ELF-1 (cell line): ENCODE measurements at regions not wholly inside any gene's neighbourhood (a gene's known extent, or its start where the extent isn't known, plus 50 kb on each side); places are given as distances from the start of the nearest gene placed in this dataset.

Experiments used
- DNase-seq: peaks from one replicate; pipeline ENCODE4 v3.0.0-alpha.2; 2016; ENCODE audit warnings: low read depth, low spot score

DNA sequence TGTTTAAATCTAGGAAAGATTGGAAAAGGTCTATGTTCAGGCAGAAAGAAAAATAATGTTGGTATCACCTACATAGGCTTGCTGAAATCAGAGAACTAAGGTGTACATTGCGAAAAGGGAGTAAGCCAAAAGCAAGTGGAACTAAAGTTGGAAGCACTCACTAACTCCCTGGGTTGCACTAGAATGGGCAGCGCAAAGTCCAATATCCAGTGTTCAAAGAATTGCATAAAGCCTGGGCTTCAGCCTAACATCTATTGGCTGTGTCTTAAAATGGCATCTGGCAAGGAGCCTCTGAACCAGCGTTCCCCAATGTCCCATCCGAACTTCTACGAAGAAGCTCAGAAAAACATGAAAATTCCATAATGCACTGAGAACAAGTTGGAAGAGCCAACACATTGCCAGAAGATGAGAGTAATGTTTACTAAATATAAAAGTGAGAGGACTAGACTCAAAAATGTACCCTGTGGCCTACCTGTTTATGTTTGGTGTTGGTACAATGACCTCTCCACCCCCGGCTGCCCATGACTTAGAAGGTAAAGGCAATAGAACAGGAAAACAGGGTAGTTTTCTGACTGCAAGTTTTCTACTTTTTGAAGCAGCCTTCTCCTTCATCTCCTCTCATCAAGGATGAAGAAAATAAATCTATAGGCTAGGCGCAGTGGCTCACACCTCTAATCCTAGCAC, 275.9 kb upstream of the GHITM start:
- DNase-seq: no peak

DNA sequence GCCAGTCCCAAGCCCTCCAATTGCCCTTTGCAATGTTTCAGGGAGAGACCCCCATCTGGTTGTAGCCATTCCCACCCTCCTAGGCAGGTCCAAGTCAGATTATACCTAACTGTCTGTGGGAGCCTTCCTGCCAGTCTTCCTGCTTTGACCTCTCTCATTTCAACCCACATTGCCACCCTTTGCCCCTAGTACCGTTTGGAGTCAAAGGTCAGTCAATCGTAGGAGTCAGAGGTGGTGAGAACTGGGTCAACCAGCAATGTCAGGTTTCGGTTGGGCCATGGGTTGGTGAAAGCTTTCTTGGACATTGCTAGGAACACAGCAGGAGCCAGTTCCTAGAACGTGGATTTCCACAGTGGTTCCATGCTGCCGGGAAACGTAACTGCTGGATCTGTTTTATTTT, 269.4 kb upstream of the GHITM start:
- no peak for DNase-seq

DNA sequence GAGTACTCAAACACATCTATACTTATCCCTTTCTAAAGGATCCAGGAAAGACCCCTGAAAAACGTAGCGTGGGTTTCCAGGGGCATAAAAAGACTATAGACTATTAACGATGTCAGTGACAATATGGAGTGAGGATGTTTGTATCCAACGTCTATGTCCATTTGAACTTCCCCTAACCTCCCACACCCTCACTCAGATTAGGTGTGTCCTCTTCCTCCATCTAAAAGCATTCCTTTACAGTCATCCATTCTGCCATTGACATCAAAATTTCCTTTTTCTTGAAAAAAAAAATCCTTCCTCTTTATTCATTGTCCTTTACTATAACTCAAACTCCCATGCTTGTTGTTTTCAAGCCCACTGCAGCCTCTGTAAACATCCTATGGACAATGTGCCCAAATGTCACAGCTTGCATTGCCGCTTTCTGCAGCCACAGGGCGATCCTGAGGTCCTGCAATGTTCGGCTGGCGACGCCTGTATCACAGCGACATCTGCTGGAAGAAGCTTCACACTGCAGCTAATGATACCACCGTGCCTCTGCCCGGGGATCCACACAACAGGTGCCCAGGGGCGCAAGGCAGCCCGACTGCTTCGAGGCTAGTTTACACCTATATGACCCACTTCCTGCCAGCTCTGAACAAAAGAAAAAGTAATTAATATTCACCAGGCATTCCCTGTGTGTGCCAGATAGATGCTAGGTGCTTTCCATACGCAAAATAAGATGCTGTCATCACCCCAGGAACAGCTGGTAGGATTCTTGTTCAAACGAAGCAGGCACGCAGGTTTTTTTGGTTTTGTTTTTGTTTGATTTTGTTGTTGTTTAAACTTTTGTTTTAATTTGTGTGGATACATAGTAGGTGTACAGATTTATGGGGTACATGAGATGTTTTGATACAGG, 267.9 kb upstream of the GHITM start:
- peak; percentile 85 for DNase-seq

DNA sequence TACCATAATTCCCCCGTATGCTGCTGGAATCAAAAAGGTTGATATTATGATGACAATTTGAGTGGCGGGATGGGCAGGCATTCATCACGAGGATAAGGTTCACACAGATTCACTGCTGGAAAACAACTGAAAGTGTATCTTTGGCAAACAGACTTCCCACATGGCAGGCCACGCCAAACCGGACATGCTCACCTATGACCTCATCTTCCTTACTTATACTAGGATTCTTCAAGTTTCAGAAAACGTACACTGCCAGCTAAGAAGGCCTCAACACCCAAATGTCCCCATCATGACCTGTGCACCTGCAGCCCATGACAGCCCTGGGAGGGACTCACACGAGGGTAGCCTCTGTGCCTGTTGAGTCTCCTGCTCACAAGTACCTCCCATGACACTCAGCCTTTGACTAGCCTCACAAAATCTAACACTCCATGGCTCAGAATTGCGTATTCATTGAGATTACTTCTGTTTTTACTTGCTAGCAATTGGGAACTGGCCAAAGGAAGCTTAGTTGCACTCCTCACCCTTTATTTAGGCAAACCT, 259.0 kb upstream of the GHITM start:
- no peak for DNase-seq

DNA sequence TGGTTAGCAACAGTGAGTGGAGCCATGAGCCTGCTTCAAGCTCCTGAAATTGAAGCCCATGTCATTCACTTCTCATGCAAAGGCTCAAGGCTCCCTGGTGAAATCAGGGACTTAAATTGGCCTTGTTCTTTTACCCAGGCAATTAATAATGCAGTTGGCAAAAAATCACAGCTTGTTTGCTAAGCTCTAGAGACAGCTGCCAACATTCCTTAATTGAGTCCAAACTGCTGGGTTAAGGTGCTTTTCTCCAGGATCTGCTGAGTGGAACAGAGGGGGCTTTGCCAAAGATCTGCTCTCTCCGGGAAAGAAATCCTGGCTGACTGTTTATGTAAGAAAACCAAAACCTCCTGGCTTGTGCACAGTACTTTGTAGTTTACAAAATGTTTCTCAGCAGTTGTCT, 257.6 kb upstream of the GHITM start:
- no peak for DNase-seq

DNA sequence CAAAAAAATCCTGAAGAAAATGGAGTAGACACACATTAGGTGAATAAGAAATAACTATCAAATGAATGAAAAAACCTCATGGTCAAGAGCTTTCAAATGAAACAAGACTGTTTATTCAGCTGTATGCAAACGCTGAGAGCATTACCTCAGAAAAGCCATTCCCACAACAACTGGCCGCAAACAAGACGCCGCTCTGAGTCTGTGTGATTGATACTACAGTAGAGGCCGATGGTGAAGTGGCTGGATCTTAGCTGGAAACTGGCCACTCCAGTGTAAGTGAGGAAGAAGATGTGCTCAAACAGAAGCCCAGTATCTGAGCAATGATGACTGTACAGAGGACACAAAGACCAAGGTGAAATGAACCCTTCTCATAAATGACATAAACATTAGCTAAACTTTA, 252.4 kb upstream of the GHITM start:
- DNase-seq: no peak

DNA sequence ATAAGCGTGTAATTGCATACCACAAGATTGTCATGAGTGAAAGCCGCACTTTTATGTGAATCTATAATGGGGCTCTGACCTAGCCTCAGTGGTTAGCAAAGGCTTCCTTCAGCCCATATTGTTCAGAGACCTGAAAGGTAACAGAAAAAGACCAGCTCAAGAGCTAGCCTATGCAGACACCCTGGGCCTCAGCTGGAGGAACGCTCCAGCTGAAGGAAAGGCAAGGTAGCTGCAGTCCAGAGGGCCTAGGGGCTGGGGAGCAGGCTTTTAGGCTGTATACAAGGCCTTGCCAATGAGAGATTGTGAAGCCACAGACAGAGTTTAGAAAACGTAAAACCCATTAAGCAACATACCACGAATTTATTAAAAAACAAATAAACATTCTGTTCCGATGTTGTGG, 246.6 kb upstream of the GHITM start:
- no peak for DNase-seq

DNA sequence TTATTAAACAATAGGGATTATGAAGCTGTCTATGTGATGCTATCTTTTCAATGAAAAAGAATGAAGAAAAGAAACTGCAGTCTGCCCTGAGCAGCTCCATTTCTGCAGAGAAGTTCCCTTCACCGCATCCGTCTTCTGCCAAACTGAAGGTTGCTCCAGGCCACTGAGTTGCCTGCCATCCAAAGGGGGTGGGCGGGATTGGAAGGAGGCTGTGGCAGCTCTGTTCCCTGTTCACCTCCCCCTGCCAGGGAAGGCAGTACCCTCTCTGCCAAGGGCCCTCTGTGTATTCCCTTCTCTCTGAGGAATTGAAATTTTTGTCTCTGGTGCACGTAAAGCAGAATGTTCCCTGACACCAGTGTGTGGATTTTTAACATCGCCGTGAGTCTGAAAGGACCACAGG, 243.1 kb upstream of the GHITM start:
- DNase-seq: no peak

DNA sequence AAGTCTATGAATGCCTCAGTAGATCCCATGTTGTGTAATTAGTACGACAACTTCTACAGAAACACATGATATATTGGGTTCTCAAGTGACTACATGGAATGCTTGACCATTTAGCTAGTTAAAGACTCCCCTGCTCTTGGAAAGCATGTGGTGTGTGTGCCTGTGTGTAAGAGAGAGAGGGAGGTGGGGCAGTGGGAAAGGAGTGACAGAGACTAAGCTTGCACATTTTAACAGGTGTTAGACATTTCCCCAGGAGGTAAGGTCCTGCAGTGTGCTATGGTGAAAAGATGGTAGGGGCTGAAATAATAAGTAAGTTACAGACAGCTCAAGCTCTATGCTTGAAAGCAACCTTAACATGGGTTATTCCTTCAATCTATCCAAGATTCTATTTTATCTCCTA, 241.7 kb upstream of the GHITM start:
- no peak for DNase-seq

DNA sequence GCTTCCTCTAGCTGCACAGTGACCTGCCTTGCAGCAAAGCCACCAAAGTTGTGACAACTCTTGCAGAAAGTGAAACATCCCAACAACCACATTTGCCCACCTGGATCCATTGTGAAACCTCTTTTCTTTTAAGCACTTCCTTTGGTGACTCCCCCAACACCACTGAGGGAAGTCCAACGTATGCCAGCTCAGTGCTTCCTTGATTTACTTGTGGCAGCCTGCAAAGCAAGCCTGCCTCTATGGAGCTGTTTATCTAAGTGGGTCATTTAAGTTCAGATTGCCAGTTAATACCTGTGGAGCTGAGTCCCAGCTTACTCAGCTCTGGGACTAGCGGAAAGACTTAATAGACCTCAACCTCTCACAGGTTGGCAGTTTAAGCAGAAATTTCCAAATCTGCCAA, 230.8 kb upstream of the GHITM start:
- no peak for DNase-seq

DNA sequence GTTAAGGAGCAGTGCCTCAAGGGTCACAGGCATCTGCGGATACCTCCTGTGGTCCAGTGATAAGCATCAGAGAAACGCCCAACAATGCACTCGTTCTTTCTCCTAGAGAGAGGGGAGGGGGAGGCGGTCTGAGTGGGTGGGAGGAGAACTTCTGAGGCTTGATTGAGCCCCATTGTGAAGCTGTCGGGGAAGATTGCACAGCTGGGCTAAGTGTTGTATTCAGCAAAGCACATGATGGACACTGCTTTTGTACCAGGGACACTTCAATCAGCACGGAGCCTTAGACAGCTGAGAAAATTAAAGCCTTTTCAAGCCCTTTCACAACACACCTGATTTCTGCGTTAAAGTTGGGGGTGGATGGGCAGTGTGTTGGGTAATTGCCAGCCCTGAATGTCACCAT, 230.3 kb upstream of the GHITM start:
- peak; percentile 88 for DNase-seq

DNA sequence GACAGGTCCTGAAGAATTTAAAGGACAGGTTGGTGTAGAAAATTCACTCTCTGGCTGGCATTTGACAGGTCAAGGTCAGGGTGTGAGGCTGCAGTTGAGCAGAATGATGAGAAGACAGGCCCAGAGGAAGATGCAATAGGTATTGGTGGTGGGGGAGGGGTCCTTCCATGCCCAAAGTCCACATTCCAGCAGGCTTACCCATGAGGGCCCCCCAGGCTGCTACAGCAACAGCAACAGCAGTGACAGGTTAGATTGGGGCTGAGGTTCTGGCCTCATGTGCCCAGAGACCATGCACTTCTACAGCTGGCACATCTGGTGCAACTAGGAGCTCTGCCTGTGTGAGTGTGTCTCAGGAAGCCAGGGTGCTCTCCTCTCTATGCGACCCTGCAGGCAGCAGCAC, 223.5 kb upstream of the GHITM start:
- peak; percentile 7 for DNase-seq

DNA sequence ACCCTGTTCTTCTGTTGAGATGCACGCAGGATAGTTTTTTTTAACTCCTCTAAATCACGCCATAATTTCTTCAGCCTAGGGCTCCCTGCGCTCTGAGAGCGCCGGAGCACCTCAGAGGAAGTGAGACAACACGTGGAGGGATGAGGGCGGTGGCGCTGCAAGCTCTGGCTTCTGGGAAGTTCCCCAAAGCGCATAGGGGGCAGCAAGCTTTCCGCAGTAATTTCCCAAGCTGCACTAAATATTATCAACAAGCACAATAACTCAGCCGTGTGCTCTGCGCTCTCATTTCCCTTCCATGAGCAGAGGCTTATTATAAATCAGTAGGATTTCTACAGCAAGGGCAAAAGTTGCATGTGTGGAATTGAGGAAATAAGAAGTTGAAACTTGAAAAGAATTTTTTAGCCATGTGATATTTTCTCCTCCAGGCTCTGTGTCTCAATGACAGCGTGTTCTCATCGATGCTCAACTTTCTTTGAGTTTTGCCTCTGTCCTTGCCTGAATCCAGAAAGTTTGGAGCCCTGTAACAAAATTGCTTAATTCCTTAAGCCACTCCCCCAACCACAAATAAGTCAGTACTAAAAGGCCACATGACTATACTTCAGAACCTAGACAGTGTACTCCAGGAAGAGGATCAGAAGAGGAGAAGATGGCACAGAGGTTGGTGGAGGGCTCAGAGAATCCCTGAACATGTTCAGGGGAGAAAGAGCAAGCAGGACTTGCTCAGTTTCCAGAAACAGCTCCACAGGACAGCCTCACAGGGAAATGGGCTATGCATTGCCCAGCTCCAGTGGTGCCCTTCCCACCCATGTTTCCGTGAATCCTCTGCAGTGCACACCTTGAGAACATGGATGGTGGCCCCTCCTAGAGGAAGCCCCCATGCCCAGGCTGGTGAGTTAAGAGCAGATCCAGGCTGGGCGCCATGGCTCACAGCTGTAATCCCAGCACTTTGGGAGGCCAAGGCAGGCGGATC, 221.5 kb upstream of the GHITM start:
- DNase-seq: peak; percentile 24

DNA sequence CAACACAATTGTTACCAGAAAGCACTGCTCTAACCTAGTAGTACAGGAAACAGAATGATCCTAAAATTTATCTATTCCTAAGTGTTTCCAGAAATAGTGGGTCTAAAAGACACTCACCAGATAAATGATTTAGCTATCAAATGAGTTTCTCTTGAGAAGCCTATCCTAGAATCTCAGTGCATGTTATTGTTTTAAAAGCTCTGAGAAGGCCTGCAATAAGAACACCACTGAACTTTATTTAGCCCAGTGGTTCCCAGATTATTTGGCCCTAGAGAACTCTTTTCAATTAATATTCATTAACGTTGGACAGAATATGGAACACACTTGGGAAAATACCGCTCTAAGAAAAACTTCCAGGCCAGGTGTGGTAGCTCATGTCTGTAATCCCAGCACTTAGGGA, 220.1 kb upstream of the GHITM start:
- DNase-seq: no peak

DNA sequence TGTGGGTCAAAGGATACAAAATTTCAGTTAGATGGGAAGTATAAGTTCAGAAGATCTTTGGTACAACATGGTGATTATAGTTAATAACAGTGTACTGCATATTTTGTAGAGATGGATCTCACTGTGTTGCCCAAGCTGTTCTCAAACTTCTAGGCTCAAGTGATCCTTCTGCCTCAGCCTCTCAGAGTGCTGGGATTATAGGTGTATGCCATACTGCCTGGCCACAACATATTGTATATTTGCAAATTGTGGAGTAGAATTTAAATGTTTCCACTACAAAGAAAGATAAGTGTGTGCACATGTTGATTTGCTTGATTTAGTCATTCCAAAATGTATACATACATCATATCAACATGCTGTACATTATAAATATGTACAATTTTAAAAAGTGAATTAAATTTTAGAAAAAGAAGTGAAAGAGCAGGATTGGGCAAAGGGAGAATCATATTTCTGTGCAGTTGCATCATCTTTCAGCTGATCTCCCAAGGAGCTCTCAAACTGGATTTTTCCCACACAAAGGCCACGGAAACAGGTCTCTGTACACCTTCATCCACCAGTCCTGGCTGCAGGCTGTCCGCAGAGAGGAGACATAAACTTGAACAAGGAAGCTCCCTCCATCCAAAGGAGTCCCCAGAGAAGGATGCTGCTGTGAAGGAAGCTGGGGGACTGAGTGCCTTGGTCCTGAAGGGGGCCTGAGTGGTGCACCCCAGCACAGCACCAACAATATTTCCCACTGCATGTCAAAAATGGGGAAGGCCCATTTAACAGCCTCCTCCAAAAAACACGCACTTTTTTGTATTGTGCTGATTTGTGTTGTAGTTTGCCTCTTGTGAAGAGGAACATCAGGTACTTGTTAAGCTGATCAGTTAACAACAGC, 217.1 kb upstream of the GHITM start:
- no peak for DNase-seq

DNA sequence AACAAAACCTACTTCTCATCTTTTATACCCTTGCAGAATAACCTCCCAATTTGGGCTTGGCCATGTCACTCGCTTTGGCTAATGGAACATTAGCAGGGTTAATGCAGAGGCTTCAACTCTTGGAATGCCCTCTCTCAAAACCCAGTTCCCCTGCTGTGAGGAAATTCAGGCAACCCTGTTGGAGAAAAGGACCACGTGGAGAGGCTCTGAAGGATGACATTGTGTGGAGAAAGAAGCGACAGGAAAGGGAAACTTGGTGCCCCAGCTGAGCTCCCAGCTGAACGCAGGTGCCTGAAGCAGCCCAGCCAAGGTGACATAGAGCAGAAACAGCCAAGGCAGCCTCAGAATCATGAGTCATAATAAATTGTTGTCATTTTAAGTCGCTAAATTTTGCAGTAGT, 214.2 kb upstream of the GHITM start:
- peak; percentile 51 for DNase-seq

DNA sequence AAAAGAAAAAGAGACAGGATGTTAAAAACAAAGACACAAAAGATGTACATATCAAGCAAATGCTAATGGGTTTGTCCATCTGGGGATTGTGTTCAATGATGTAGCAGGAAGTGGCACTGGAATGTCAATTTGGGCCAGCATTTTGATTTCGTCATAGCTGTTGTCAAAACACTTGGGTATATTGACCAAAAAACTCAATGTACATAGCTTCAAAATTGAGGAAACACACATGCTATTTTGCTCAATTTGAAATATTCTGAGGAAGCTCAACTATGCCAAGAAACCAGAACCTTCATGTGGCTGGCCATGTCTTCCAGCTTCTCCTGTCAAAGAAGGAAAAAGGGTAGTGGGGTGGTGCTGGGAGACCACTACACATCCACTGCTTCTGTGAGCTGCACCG, 212.7 kb upstream of the GHITM start:
- DNase-seq: no peak

DNA sequence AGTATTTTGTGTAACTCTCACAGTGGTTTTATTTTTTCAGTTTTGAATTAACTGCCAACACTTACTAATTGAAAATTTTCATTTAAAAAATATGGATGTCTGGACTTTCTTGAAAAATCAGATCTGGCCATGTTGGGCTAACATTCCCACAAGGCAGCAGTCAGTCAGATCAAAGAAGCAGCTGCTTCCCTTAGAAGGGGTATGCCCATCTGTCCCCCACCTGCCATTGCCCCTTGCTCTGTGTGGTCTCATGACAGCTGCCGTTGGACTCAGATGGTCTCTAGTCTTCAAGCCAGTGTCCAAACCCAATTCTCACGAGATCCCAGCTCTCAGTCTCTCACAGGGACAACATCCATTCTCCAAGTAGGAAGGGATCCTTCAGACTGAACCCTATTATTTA, 212.1 kb upstream of the GHITM start:
- no peak for DNase-seq

DNA sequence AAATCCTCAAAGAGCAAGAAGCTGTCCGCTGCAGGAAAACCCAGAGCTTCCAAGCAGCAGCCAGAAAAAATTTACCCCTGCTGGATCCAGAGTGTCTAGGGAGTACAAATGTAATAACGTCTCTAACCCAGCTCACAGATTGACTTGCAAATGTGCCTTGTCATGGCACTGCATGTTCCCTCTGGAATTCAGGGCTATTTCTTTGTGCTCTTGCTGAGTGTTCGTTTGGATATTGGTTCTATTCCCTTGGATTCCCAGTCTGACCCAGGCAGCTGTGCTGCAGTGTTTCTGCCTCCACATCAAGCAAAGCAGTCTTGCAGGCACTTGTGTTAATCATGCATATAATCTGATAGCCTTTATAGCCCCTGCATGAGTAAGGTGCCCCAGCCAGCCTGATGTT, 209.9 kb upstream of the GHITM start:
- DNase-seq: no peak

DNA sequence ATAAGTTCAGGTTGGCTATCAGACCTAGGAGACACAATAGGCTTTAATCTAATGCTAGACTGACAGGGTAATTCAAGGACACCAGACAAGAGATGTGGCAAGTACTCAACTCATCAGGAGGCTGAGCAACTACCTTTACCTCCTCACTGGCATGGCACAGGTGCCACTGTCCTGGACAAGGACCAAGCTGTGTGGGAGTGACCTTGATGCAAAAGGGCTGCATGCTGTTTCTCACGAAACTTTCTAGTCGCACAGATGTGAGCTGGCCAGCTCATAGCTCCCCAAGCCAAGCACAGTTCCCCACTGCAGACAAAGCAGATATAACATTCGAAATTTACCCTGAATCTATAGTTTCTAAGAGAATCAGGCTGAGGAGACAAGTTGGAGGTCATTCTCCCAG, 207.6 kb upstream of the GHITM start:
- DNase-seq: no peak

DNA sequence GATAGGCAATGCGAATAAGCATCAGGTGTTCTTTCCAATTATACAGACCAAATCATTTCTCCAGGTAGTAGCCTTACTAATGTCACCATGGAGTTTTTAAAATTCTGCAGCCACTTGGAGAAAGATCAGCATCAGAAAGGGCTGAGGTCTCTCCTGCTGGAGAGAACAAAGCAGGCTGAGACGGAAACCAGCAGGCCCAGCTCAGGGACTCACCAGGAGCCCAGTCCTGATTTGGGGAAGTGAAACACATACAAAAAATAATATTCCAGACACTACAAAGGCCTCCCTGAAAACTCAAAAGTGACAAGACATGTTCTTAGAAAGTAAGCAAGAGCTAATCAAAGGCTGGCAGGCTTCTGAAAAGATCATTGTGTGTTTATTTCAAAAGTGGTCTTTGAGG, 207.1 kb upstream of the GHITM start:
- DNase-seq: no peak
